Adipocyte (in vitro differentiated cells): ENCODE measurements at regions not wholly inside any gene's neighbourhood (a gene's known extent, or its start where the extent isn't known, plus 50 kb on each side); places are given as distances from the start of the nearest gene placed in this dataset.

Experiments
- DNase-seq: peaks from one replicate; pipeline ENCODE4 v3.0.0-alpha.2; 2015; ENCODE audit warnings: low read depth
- H3K27me3 ChIP-seq: replicated peaks from 2 replicates; pipeline ENCODE4 v1.7.0; 2013; ENCODE audit warnings: mild to moderate bottlenecking, low read length, moderate library complexity; ENCODE audit not compliant: control insufficient read depth, insufficient read depth
- H3K36me3 ChIP-seq: 2 replicates; pipeline ENCODE4 v1.7.0; 2013; ENCODE audit warnings: low read length, mild to moderate bottlenecking, moderate library complexity; ENCODE audit not compliant: control insufficient read depth, insufficient read depth, severe bottlenecking
- H3K4me1 ChIP-seq: 2 replicates; pipeline ENCODE4 v1.7.0; 2013; ENCODE audit warnings: mild to moderate bottlenecking, low read length, moderate library complexity; ENCODE audit not compliant: control insufficient read depth, insufficient read depth
- H3K4me3 ChIP-seq: 2 replicates; pipeline ENCODE4 v1.7.0; 2013; ENCODE audit warnings: mild to moderate bottlenecking, low read length, moderate library complexity
- H3K9ac ChIP-seq: 2 replicates; pipeline ENCODE4 v1.7.0; 2013; ENCODE audit warnings: mild to moderate bottlenecking, low read length, moderate library complexity
- H3K9me3 ChIP-seq: 2 replicates; pipeline ENCODE4 v1.7.0; 2013; ENCODE audit warnings: mild to moderate bottlenecking, low read length, moderate library complexity; ENCODE audit not compliant: control insufficient read depth

- Histone ChIP-seq H3K36me3 (no peaks in the 10 kb centered on the region), H3K9ac (no peak overlapping the region), H3K9me3 (no peaks in the 10 kb centered on the region), H3K27me3 (peaks cover 8% of the 10 kb centered on the region), H3K4me1 (no peaks in the 10 kb centered on the region), H3K4me3 (no peak overlapping the region)
- no peak for DNase-seq
Observed at GRCh38 chr16:79982361-79982760, 381.8 kb upstream of the MAF start.

GRCh38 chr16:79981814-79982213, 381.3 kb upstream of the MAF start:
- DNase-seq, result no peak
- Histone ChIP-seq H3K9me3 (no peaks in the 10 kb centered on the region), H3K4me3 (no peak overlapping the region), H3K27me3 (peaks cover 8% of the 10 kb centered on the region), H3K9ac (no peak overlapping the region), H3K4me1 (no peaks in the 10 kb centered on the region), H3K36me3 (no peaks in the 10 kb centered on the region)

GRCh38 chr16:79980650-79981521, 380.3 kb upstream of the MAF start:
- H3K9ac ChIP-seq, result no peak overlapping the region
- no peaks in the 10 kb centered on the region for H3K36me3 ChIP-seq
- H3K4me1 ChIP-seq, result no peaks in the 10 kb centered on the region
- no peak overlapping the region for H3K4me3 ChIP-seq
- DNase-seq, result no peak
- H3K9me3 ChIP-seq, result no peaks in the 10 kb centered on the region
- H3K27me3 ChIP-seq, result peaks cover 8% of the 10 kb centered on the region

- Histone ChIP-seq H3K36me3 (no peaks in the 10 kb centered on the region), H3K4me1 (no peaks in the 10 kb centered on the region), H3K9me3 (no peaks in the 10 kb centered on the region), H3K4me3 (no peak overlapping the region), H3K9ac (no peak overlapping the region), H3K27me3 (peaks cover 8% of the 10 kb centered on the region)
- no peak for DNase-seq
Observed at GRCh38 chr16:79977940-79978836, 377.7 kb upstream of the MAF start.

GRCh38 chr16:79973320-79973719, 372.8 kb upstream of the MAF start:
- no peaks in the 10 kb centered on the region for H3K36me3 ChIP-seq
- peaks cover 5% of the 10 kb centered on the region for H3K27me3 ChIP-seq
- no peak overlapping the region for H3K9ac ChIP-seq
- H3K4me1 ChIP-seq, result peaks cover 24% of the 10 kb centered on the region
- no peak overlapping the region for H3K4me3 ChIP-seq
- no peak for DNase-seq
- no peaks in the 10 kb centered on the region for H3K9me3 ChIP-seq

GRCh38 chr16:79972053-79972704, 371.6 kb upstream of the MAF start:
- no peak overlapping the region for H3K9ac ChIP-seq
- no peaks in the 10 kb centered on the region for H3K36me3 ChIP-seq
- no peaks in the 10 kb centered on the region for H3K27me3 ChIP-seq
- no peak for DNase-seq
- H3K4me3 ChIP-seq, result no peak overlapping the region
- H3K9me3 ChIP-seq, result no peaks in the 10 kb centered on the region
- peaks cover 24% of the 10 kb centered on the region for H3K4me1 ChIP-seq

GRCh38 chr16:79971237-79971572, 370.7 kb upstream of the MAF start:
- H3K9me3 ChIP-seq, result no peaks in the 10 kb centered on the region
- no peak overlapping the region for H3K9ac ChIP-seq
- no peak overlapping the region for H3K4me3 ChIP-seq
- DNase-seq, result no peak
- no peaks in the 10 kb centered on the region for H3K36me3 ChIP-seq
- peaks cover 24% of the 10 kb centered on the region for H3K4me1 ChIP-seq
- H3K27me3 ChIP-seq, result no peaks in the 10 kb centered on the region

- Histone ChIP-seq H3K4me3 (no peak overlapping the region), H3K9me3 (no peaks in the 10 kb centered on the region), H3K36me3 (no peaks in the 10 kb centered on the region), H3K9ac (peak overlapping the region; percentile 7), H3K4me1 (peaks cover 24% of the 10 kb centered on the region), H3K27me3 (peaks cover 1% of the 10 kb centered on the region)
- DNase-seq, result peak; percentile 12
Observed at GRCh38 chr16:79970551-79971236, 370.2 kb upstream of the MAF start.

GRCh38 chr16:79970087-79970486, 369.6 kb upstream of the MAF start:
- Histone ChIP-seq H3K4me3 (no peak overlapping the region), H3K4me1 (peaks cover 24% of the 10 kb centered on the region), H3K9me3 (no peaks in the 10 kb centered on the region), H3K9ac (peak overlapping the region; percentile 7), H3K27me3 (peaks cover 3% of the 10 kb centered on the region), H3K36me3 (no peaks in the 10 kb centered on the region)
- DNase-seq, result no peak

GRCh38 chr16:79969458-79969857, 368.9 kb upstream of the MAF start:
- peaks cover 24% of the 10 kb centered on the region for H3K4me1 ChIP-seq
- no peak for DNase-seq
- no peak overlapping the region for H3K9ac ChIP-seq
- no peaks in the 10 kb centered on the region for H3K9me3 ChIP-seq
- no peaks in the 10 kb centered on the region for H3K36me3 ChIP-seq
- H3K27me3 ChIP-seq, result peaks cover 9% of the 10 kb centered on the region
- H3K4me3 ChIP-seq, result no peak overlapping the region
